Neural cell (in vitro differentiated cells): ENCODE measurements at regions not wholly inside any gene's neighbourhood (a gene's known extent, or its start where the extent isn't known, plus 50 kb on each side); places are given as distances from the start of the nearest gene placed in this dataset.

Source experiments
- CTCF ChIP-seq: fragments of 450-650 bp; IDR thresholded peaks from 2 replicates; pipeline ENCODE4 v1.5.1; 2014; ENCODE audit warnings: antibody characterized with exemption, mild to moderate bottlenecking, moderate library complexity; ENCODE audit not compliant: poor library complexity, severe bottlenecking
- EP300 ChIP-seq: fragments of 450-650 bp; conservative IDR thresholded peaks from 2 replicates; pipeline ENCODE4 v1.6.1; 2014; ENCODE audit warnings: antibody characterized with exemption, mild to moderate bottlenecking, moderate library complexity; ENCODE audit not compliant: poor library complexity, severe bottlenecking
- EZH2 ChIP-seq: fragments of 200-600, 300-800 bp; shearing (Covaris generic), sonication (generic); IDR thresholded peaks from 2 replicates; pipeline ENCODE4 v1.6.1; 2014; ENCODE audit warnings: antibody characterized with exemption, low read length, borderline replicate concordance, mild to moderate bottlenecking; ENCODE audit not compliant: insufficient read depth, poor library complexity, severe bottlenecking
- MXI1 ChIP-seq: fragments of 450-650 bp; conservative IDR thresholded peaks from 2 replicates; pipeline ENCODE4 v1.6.1; 2014; ENCODE audit warnings: antibody characterized with exemption, mild to moderate bottlenecking; ENCODE audit not compliant: poor library complexity, severe bottlenecking
- POLR2AphosphoS5 ChIP-seq: IDR thresholded peaks from 2 replicates; pipeline ENCODE4 v1.6.1; 2012

- TF ChIP-seq EP300 (no peak), CTCF (no peak), POLR2AphosphoS5 (no peak), EZH2 (no peak), MXI1 (no peak)
Observed at GRCh38 chr5:119968690-119969089, 339.3 kb downstream of the FAM170A start.
